Thoracic aorta (tissue), 2 donors: ENCODE measurements at regions not wholly inside any gene's neighbourhood (a gene's known extent, or its start where the extent isn't known, plus 50 kb on each side); places are given as distances from the start of the nearest gene placed in this dataset.
"Not testable (repeated sequence)": the region's sequence is repeated elsewhere in the genome, so short reads cannot be mapped to it uniquely, and the experiment has no call there.

Source experiments
- ATAC-seq: fragments of 150-250 bp; one replicate; pipeline ENCODE4 v1.8.0; 2017; ENCODE audit warnings: low read depth; ENCODE audit not compliant: insufficient number of reproducible peaks, low FRiP score
- DNase-seq: peaks from one replicate; pipeline ENCODE4 v3.0.0-alpha.2; 2020; ENCODE audit warnings: low spot score
- H3K27ac ChIP-seq, 2 donors: fragments of 200-600 bp; sonication (generic); 1 replicate in 1 of 2; 2 replicates in 1 of 2; pipeline ENCODE4 v1.5.1; 2016; ENCODE audit warnings: mild to moderate bottlenecking in 2 of 2, moderate library complexity in 2 of 2
- H3K27me3 ChIP-seq: fragments of 200-600 bp; sonication (generic); replicated peaks from 2 replicates; pipeline ENCODE4 v1.6.0; 2016; ENCODE audit warnings: mild to moderate bottlenecking; ENCODE audit not compliant: insufficient read depth
- H3K36me3 ChIP-seq: fragments of 200-600 bp; sonication (generic); one replicate; pipeline ENCODE4 v1.5.1; 2016
- H3K4me1 ChIP-seq, 2 donors: fragments of 200-600 bp; sonication (generic); 1 replicate in 1 of 2; 2 replicates in 1 of 2; pipeline versions ENCODE4 v1.5.1 to v1.6.0; 2016; ENCODE audit warnings: low read depth in 2 of 2, mild to moderate bottlenecking in 1 of 2; ENCODE audit not compliant: control insufficient read depth in 1 of 2
- H3K4me3 ChIP-seq: fragments of 200-600 bp; sonication (generic); 2 replicates; pipeline ENCODE4 v1.5.1; 2016; ENCODE audit warnings: mild to moderate bottlenecking
- H3K9me3 ChIP-seq: fragments of 200-600 bp; sonication (generic); 2 replicates; pipeline ENCODE4 v1.5.1; 2016
- TF ChIP-seq, protein P1 (sequence below): fragments of 200-600 bp; sonication (generic); IDR thresholded peaks from one replicate; pipeline ENCODE4 v1.5.1; 2019; ENCODE audit warnings: antibody characterized with exemption

DNA sequence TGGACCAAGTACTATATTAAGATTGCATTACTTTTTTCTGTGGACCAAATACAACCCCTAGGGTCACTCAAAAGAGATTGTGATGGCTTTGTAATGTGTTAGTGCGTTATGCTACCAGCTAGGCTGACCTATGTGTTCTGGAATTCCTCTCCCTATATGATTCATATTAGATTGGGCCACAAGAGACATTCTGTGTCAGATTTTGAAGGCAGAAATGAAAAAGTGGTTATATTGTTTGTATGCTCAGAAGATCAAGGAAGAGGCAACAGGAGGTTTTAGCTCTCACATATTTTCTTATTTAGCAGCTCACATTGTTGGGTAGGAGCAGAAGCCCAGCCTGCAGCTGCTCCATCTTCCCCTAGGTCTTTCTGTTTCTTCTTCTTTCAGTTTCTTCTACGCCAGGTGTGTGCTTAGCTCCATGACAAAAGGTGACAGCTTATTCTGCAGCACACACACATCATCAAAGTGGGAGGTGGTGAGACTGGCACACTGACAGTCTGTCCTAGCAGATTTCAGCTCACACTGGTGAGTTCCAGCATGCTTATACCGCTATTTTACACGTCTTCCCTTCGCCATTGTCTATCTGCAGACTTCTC lies 156.8 kb upstream of the UBE2E3 start:
- Histone ChIP-seq H3K27ac (no peak overlapping the region), H3K36me3 (no peaks in the 10 kb centered on the region), H3K4me1 (no peaks in the 10 kb centered on the region), H3K9me3 (no peaks in the 10 kb centered on the region), H3K27me3 (no peaks in the 10 kb centered on the region), H3K4me3 (no peak overlapping the region)
- no peak for ATAC-seq
- TF ChIP-seq, protein P1, sequence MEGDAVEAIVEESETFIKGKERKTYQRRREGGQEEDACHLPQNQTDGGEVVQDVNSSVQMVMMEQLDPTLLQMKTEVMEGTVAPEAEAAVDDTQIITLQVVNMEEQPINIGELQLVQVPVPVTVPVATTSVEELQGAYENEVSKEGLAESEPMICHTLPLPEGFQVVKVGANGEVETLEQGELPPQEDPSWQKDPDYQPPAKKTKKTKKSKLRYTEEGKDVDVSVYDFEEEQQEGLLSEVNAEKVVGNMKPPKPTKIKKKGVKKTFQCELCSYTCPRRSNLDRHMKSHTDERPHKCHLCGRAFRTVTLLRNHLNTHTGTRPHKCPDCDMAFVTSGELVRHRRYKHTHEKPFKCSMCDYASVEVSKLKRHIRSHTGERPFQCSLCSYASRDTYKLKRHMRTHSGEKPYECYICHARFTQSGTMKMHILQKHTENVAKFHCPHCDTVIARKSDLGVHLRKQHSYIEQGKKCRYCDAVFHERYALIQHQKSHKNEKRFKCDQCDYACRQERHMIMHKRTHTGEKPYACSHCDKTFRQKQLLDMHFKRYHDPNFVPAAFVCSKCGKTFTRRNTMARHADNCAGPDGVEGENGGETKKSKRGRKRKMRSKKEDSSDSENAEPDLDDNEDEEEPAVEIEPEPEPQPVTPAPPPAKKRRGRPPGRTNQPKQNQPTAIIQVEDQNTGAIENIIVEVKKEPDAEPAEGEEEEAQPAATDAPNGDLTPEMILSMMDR: no peak
- DNase-seq: no peak

GRCh38 chr2:180819106-180819505 lies 161.3 kb upstream of the UBE2E3 start:
- H3K9me3 ChIP-seq: no peaks in the 10 kb centered on the region
- no peak overlapping the region for H3K4me3 ChIP-seq
- no peak for DNase-seq
- no peak overlapping the region for H3K27ac ChIP-seq
- no peaks in the 10 kb centered on the region for H3K4me1 ChIP-seq
- TF ChIP-seq, protein P1: no peak
- no peaks in the 10 kb centered on the region for H3K27me3 ChIP-seq
- no peak for ATAC-seq
- H3K36me3 ChIP-seq: no peaks in the 10 kb centered on the region

- not testable (repeated sequence) for H3K9me3 ChIP-seq
Observed at GRCh38 chr2:180818700-180819099, 161.7 kb upstream of the UBE2E3 start.

GRCh38 chr2:180799141-180799540 lies 181.3 kb upstream of the UBE2E3 start:
- DNase-seq: no peak
- Histone ChIP-seq H3K27ac (no peak overlapping the region), H3K9me3 (no peaks in the 10 kb centered on the region), H3K4me1 (no peaks in the 10 kb centered on the region), H3K36me3 (no peaks in the 10 kb centered on the region), H3K4me3 (no peak overlapping the region), H3K27me3 (no peaks in the 10 kb centered on the region)
- TF ChIP-seq, protein P1: no peak
- no peak for ATAC-seq

More at GRCh38 chr2:180818700-180819099, 161.7 kb upstream of the UBE2E3 start:
- not testable (repeated sequence) for H3K36me3 ChIP-seq, DNase-seq, ATAC-seq, H3K27me3 ChIP-seq, H3K4me1 ChIP-seq, H3K4me3 ChIP-seq, H3K27ac ChIP-seq

GRCh38 chr2:180790891-180791290 lies 189.5 kb upstream of the UBE2E3 start:
- TF ChIP-seq, protein P1: no peak
- Histone ChIP-seq H3K4me3 (no peak overlapping the region), H3K9me3 (no peaks in the 10 kb centered on the region), H3K27me3 (no peaks in the 10 kb centered on the region), H3K27ac (no peak overlapping the region), H3K4me1 (no peaks in the 10 kb centered on the region), H3K36me3 (no peaks in the 10 kb centered on the region)
- DNase-seq (no peak), ATAC-seq (no peak)

DNA sequence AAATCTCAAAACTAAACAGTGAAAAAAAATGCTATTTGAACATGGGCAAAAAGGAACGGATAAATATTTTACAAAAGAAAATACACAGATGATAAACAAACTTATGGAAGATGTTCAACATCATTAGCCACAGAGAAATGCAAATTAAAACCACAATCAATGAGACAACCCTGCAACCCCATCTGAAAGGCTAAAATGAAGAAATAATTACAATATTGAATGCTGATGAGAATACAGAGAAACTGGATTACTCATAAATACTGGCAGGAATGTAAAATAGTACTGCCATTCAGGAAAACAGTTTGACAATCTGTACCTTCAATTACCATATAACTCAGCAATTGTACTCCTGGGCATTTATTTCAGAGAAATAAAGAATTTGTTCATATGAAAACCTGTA lies 193.1 kb upstream of the UBE2E3 start:
- DNase-seq (no peak), ATAC-seq (no peak)
- TF ChIP-seq, protein P1: no peak
- Histone ChIP-seq H3K4me1 (no peaks in the 10 kb centered on the region), H3K9me3 (no peaks in the 10 kb centered on the region), H3K4me3 (no peak overlapping the region), H3K27me3 (no peaks in the 10 kb centered on the region), H3K27ac (no peak overlapping the region), H3K36me3 (no peaks in the 10 kb centered on the region)
